A549 (cell line): ENCODE measurements at regions not wholly inside any gene's neighbourhood (a gene's known extent, or its start where the extent isn't known, plus 50 kb on each side); places are given as distances from the start of the nearest gene placed in this dataset.

ENCODE experiments used
- CEBPB ChIP-seq, 2 experiments: fragments of >200 bp in 1 of 2; sonication (Bioruptor Twin) in 1 of 2; formaldehyde crosslinking in 1 of 2; IDR thresholded peaks; 2 replicates each; pipeline ENCODE4 v1.6.1; 2012 to 2016
- CTCF ChIP-seq: fragments of >200 bp; sonication (Bioruptor Twin); formaldehyde crosslinking; IDR thresholded peaks from 3 replicates; pipeline ENCODE4 v1.5.1; 2016
- EHMT2 ChIP-seq: fragments of 200-600 bp; sonication (generic); IDR thresholded peaks from 2 replicates; pipeline ENCODE4 v1.6.1; 2016; ENCODE audit warnings: antibody characterized with exemption, low read depth, mild to moderate bottlenecking, moderate library complexity
- HES2 ChIP-seq: fragments of >200 bp; sonication (Bioruptor Twin); formaldehyde crosslinking; IDR thresholded peaks from 2 replicates; pipeline ENCODE4 v1.6.1; 2016
- HMGXB4 ChIP-seq: fragments of 250-450 bp; sonication (Bioruptor Pico); IDR thresholded peaks from 2 replicates; pipeline ENCODE4 v1.5.0; 2021; ENCODE audit warnings: mild to moderate bottlenecking, moderate library complexity, borderline replicate concordance
- KDM1A ChIP-seq: fragments of 200-600 bp; sonication (generic); IDR thresholded peaks from 2 replicates; pipeline ENCODE4 v1.6.1; 2016; ENCODE audit warnings: low read depth, mild to moderate bottlenecking
- MAZ ChIP-seq: fragments of 150-350 bp; IDR thresholded peaks from 2 replicates; pipeline ENCODE4 v1.6.1; 2014; ENCODE audit warnings: antibody characterized with exemption, low read depth, low read length, borderline replicate concordance
- MYC ChIP-seq: IDR thresholded peaks from 2 replicates; pipeline ENCODE4 v1.6.1; 2012; ENCODE audit warnings: mild to moderate bottlenecking, inconsistent platforms, low read length, improper control_type of control experiment, borderline replicate concordance
- PHF8 ChIP-seq: fragments of 200-600 bp; sonication (generic); IDR thresholded peaks from 2 replicates; pipeline ENCODE4 v1.6.1; 2016; ENCODE audit warnings: low read depth, mild to moderate bottlenecking, antibody characterized with exemption, moderate library complexity, borderline replicate concordance
- POLR2A ChIP-seq: IDR thresholded peaks from 2 replicates; pipeline ENCODE4 v1.6.1; 2012; ENCODE audit warnings: mild to moderate bottlenecking, low read length
- POLR2AphosphoS2 ChIP-seq: conservative IDR thresholded peaks from 2 replicates; pipeline ENCODE4 v1.6.1; 2012; ENCODE audit warnings: low read length, improper control_type of control experiment, inconsistent platforms
- RAD21 ChIP-seq, 2 experiments: fragments of >200 bp in 1 of 2; sonication (Bioruptor Twin) in 1 of 2; formaldehyde crosslinking in 1 of 2; IDR thresholded peaks in 1 of 2; conservative IDR thresholded peaks in 1 of 2; 2 replicates in 1 of 2; 3 replicates in 1 of 2; pipeline ENCODE4 v1.6.1; 2012 to 2018; ENCODE audit warnings: inconsistent platforms in 1 of 2
- SMC3 ChIP-seq: fragments of >200 bp; sonication (Bioruptor Twin); formaldehyde crosslinking; IDR thresholded peaks from 3 replicates; pipeline ENCODE4 v1.6.1; 2018; ENCODE audit warnings: inconsistent platforms
- SREBF2 ChIP-seq: fragments of 450-650 bp; IDR thresholded peaks from 2 replicates; pipeline ENCODE4 v1.6.1; 2014; ENCODE audit warnings: mild to moderate bottlenecking, moderate library complexity

GRCh38 chr13:61608138-61608537 is 192.5 kb upstream of the PCDH20 start:
- no peak for TF ChIP-seq MYC
- TF ChIP-seq CTCF: no peak
- no peak for TF ChIP-seq SREBF2
- TF ChIP-seq HES2: no peak
- TF ChIP-seq MAZ: no peak
- no peak for TF ChIP-seq CEBPB (IDR thresholded peaks at IDR 0.05)
- TF ChIP-seq RAD21 (conservative IDR thresholded peaks at IDR 0.05 in 1 of 2, IDR thresholded peaks at IDR 0.05 in 1 of 2): no peak
- TF ChIP-seq POLR2A: no peak
- no peak for TF ChIP-seq POLR2AphosphoS2
- TF ChIP-seq PHF8: no peak
- TF ChIP-seq KDM1A: no peak
- no peak for TF ChIP-seq HMGXB4 (CRISPR knock-in tag)
- TF ChIP-seq EHMT2: no peak
- TF ChIP-seq SMC3: no peak
